Body of pancreas (tissue), 4 donors: ENCODE measurements at regions not wholly inside any gene's neighbourhood (a gene's known extent, or its start where the extent isn't known, plus 50 kb on each side); places are given as distances from the start of the nearest gene placed in this dataset.

ENCODE experiments used
- CTCF ChIP-seq, 7 experiments: fragments of 450-650 bp in 4 of 7; fragments of 200-600 bp in 3 of 7; sonication (generic) in 3 of 7; IDR thresholded peaks; one replicate each; pipeline ENCODE4 v1.5.1; 2016 to 2019; ENCODE audit warnings: antibody characterized with exemption in 7 of 7
- POLR2A ChIP-seq, 3 donors: fragments of 450-650 bp; IDR thresholded peaks; one replicate each; pipeline ENCODE4 v1.6.1; 2016; ENCODE audit warnings: antibody characterized with exemption in 3 of 3, mild to moderate bottlenecking in 2 of 3

- no peak for TF ChIP-seq CTCF (IDR thresholded peaks at IDR 0.05)
- no peak for TF ChIP-seq POLR2A (IDR thresholded peaks at IDR 0.05)
Measured at GRCh38 chr18:40630496-40630895, 1324.5 kb upstream of the PIK3C3 start.
